HG03060 (cell line): ENCODE measurements at regions not wholly inside any gene's neighbourhood (a gene's known extent, or its start where the extent isn't known, plus 50 kb on each side); places are given as distances from the start of the nearest gene placed in this dataset.
"Not testable (repeated sequence)": the region's sequence is repeated elsewhere in the genome, so short reads cannot be mapped to it uniquely, and the experiment has no call there.

Source experiments
- ATAC-seq: cut with Tn5 transposase; IDR thresholded peaks from one replicate; pipeline ENCODE4 v1.9.1; 2021; ENCODE audit warnings: low read depth, moderate number of reproducible peaks; ENCODE audit not compliant: unreplicated experiment

GRCh38 chr6:78199044-78199443 lies 546.2 kb downstream of the MEI4 start:
- no peak for ATAC-seq

GRCh38 chr6:78222226-78222625 lies 569.4 kb downstream of the MEI4 start:
- no peak for ATAC-seq

- ATAC-seq, result no peak
Observed at GRCh38 chr6:78231002-78231401, 578.2 kb downstream of the MEI4 start.

- ATAC-seq, result no peak
Observed at GRCh38 chr6:78243519-78243918, 590.7 kb downstream of the MEI4 start.

- no peak for ATAC-seq
Observed at GRCh38 chr6:78251931-78252330, 599.1 kb downstream of the MEI4 start.

GRCh38 chr6:78253618-78254017 lies 600.8 kb downstream of the MEI4 start:
- peak; percentile 83 for ATAC-seq

GRCh38 chr6:78259935-78260334 lies 607.1 kb downstream of the MEI4 start:
- no peak for ATAC-seq

GRCh38 chr6:78260427-78260826 lies 606.9 kb upstream of the IRAK1BP1 start:
- ATAC-seq, result not testable (repeated sequence)

- ATAC-seq, result no peak
Observed at GRCh38 chr6:78268591-78269452, 598.5 kb upstream of the IRAK1BP1 start.

- no peak for ATAC-seq
Observed at GRCh38 chr6:78300885-78301284, 566.5 kb upstream of the IRAK1BP1 start.

- no peak for ATAC-seq
Observed at GRCh38 chr6:78302411-78302810, 564.9 kb upstream of the IRAK1BP1 start.

GRCh38 chr6:78308025-78308424 lies 559.3 kb upstream of the IRAK1BP1 start:
- no peak for ATAC-seq

GRCh38 chr6:78322068-78322845 lies 545.1 kb upstream of the IRAK1BP1 start:
- ATAC-seq, result no peak

- ATAC-seq, result no peak
Observed at GRCh38 chr6:78324213-78324612, 543.1 kb upstream of the IRAK1BP1 start.

GRCh38 chr6:78340755-78341154 lies 526.6 kb upstream of the IRAK1BP1 start:
- no peak for ATAC-seq

GRCh38 chr6:78345882-78346281 lies 521.5 kb upstream of the IRAK1BP1 start:
- no peak for ATAC-seq

- ATAC-seq, result no peak
Observed at GRCh38 chr6:78347191-78347916, 520.0 kb upstream of the IRAK1BP1 start.

- ATAC-seq, result no peak
Observed at GRCh38 chr6:78353040-78353439, 514.3 kb upstream of the IRAK1BP1 start.

- ATAC-seq, result no peak
Observed at GRCh38 chr6:78363688-78364087, 503.7 kb upstream of the IRAK1BP1 start.

GRCh38 chr6:78365473-78365872 lies 501.9 kb upstream of the IRAK1BP1 start:
- ATAC-seq, result no peak

- no peak for ATAC-seq
Observed at GRCh38 chr6:78377056-78377455, 490.3 kb upstream of the IRAK1BP1 start.
